SK-N-SH (cell line): ENCODE measurements at regions not wholly inside any gene's neighbourhood (a gene's known extent, or its start where the extent isn't known, plus 50 kb on each side); places are given as distances from the start of the nearest gene placed in this dataset.

Experiments used
- CTCF ChIA-PET: fragments of 300-600, 350-600 bp; formaldehyde crosslinking; extraction: SDS; loops from one replicate; lab custom pipeline; 2021; lab: Yijun Ruan, JAX
- POLR2A ChIA-PET: fragments of 350-600 bp; sonication (Branson Sonifier 250); formaldehyde crosslinking; extraction: SDS; loops from one replicate; lab custom pipeline; 2020; ENCODE audit warnings: antibody characterized with exemption, inconsistent platforms; lab: Yijun Ruan, JAX
- DNase-seq: peaks from one replicate; pipeline ENCODE4 v3.0.0; 2012
- H2AFZ ChIP-seq: fragments of 200-600 bp; sonication (generic); 2 replicates; pipeline ENCODE4 v1.8.1; 2016; ENCODE audit warnings: antibody characterized with exemption, mild to moderate bottlenecking, low read depth
- H3F3A ChIP-seq: fragments of 200-600 bp; sonication (generic); replicated peaks from 2 replicates; pipeline ENCODE3; 2016; ENCODE audit warnings: antibody characterized with exemption, mild to moderate bottlenecking; ENCODE audit not compliant: insufficient read depth
- H3K27ac ChIP-seq, 2 experiments: fragments of 200-500 bp in 1 of 2; fragments of 200-600 bp in 1 of 2; sonication (Bioruptor generic) in 1 of 2; sonication (generic), shearing (Covaris generic) in 1 of 2; 2 replicates each; pipeline versions ENCODE4 v1.5.1 to v1.6.1; 2014 to 2016; ENCODE audit warnings: low read depth in 2 of 2, inconsistent platforms in 1 of 2, low read length in 1 of 2, mild to moderate bottlenecking in 1 of 2, mixed read lengths in 1 of 2
- H3K27me3 ChIP-seq: fragments of 200-600 bp; sonication (generic), shearing (Covaris generic); 2 replicates; pipeline ENCODE4 v1.6.1; 2016; ENCODE audit warnings: mixed run types; ENCODE audit not compliant: insufficient read depth
- H3K36me3 ChIP-seq, 2 experiments: fragments of 200-500 bp in 1 of 2; fragments of 200-600 bp in 1 of 2; sonication (Bioruptor generic) in 1 of 2; sonication (generic) in 1 of 2; replicated peaks in 1 of 2; 2 replicates each; pipeline versions ENCODE3 to v1.5.1; 2014 to 2016; ENCODE audit warnings: low read length in 1 of 2, mild to moderate bottlenecking in 1 of 2; ENCODE audit not compliant: insufficient read depth in 2 of 2, control insufficient read depth in 1 of 2
- H3K4me1 ChIP-seq, 2 experiments: fragments of 200-500 bp in 1 of 2; fragments of 200-600 bp in 1 of 2; sonication (Bioruptor generic) in 1 of 2; sonication (generic), shearing (Covaris generic) in 1 of 2; 2 replicates each; pipeline versions ENCODE4 v1.5.1 to v1.6.1; 2014 to 2016; ENCODE audit warnings: low read depth in 1 of 2, low read length in 1 of 2, mixed run types in 1 of 2; ENCODE audit not compliant: insufficient read depth in 2 of 2, control insufficient read depth in 1 of 2
- H3K4me2 ChIP-seq: fragments of 200-600 bp; sonication (generic), shearing (Covaris generic); 2 replicates; pipeline ENCODE4 v1.6.1; 2017; ENCODE audit warnings: mixed run types
- H3K4me3 ChIP-seq, 2 experiments: fragments of 200-500 bp in 1 of 2; fragments of 200-600 bp in 1 of 2; sonication (Bioruptor generic) in 1 of 2; sonication (generic), shearing (Covaris generic) in 1 of 2; 2 replicates each; pipeline versions ENCODE4 v1.5.1 to v1.8.1; 2014 to 2016; ENCODE audit warnings: low read depth in 2 of 2, inconsistent platforms in 1 of 2, low read length in 1 of 2, mild to moderate bottlenecking in 1 of 2, mixed read lengths in 1 of 2, moderate library complexity in 1 of 2
- H3K79me2 ChIP-seq: fragments of 200-600 bp; sonication (generic); 2 replicates; pipeline ENCODE4 v1.8.1; 2017; ENCODE audit warnings: mild to moderate bottlenecking; ENCODE audit not compliant: insufficient read depth
- H3K9ac ChIP-seq: fragments of 200-600 bp; sonication (generic); 2 replicates; pipeline ENCODE4 v1.6.1; 2017; ENCODE audit warnings: mixed run types
- H3K9me2 ChIP-seq: fragments of 200-600 bp; sonication (generic); 2 replicates; pipeline ENCODE4 v1.6.1; 2017; ENCODE audit warnings: mixed run types
- H3K9me3 ChIP-seq: fragments of 200-600 bp; sonication (generic); 2 replicates; pipeline ENCODE4 v1.6.1; 2017; ENCODE audit warnings: mixed run types, mild to moderate bottlenecking, moderate library complexity
- H4K20me1 ChIP-seq: fragments of 200-600 bp; sonication (generic); 2 replicates; pipeline ENCODE4 v1.6.1; 2017; ENCODE audit warnings: mild to moderate bottlenecking, mixed run types; ENCODE audit not compliant: insufficient read depth
- CHD2 ChIP-seq: fragments of 150-350 bp; IDR thresholded peaks from 2 replicates; pipeline ENCODE4 v1.6.1; 2018; ENCODE audit warnings: low read length; ENCODE audit not compliant: partially characterized antibody
- EP300 ChIP-seq, 2 experiments: IDR thresholded peaks; 2 replicates each; pipeline versions ENCODE4 v1.4.0 to v1.6.1; 2012; ENCODE audit warnings: borderline replicate concordance in 1 of 2, low read depth in 1 of 2, low read length in 1 of 2
- EZH2phosphoT487 ChIP-seq: fragments of 200-600 bp; sonication (generic); IDR thresholded peaks from 2 replicates; pipeline ENCODE4 v1.6.1; 2017; ENCODE audit warnings: low read depth, mixed run types, mild to moderate bottlenecking, antibody characterized with exemption, moderate library complexity, borderline replicate concordance
- FOSL2 ChIP-seq: IDR thresholded peaks from 2 replicates; pipeline ENCODE4 v1.4.0; 2012; ENCODE audit warnings: low read depth, mild to moderate bottlenecking, moderate library complexity, borderline replicate concordance
- JUND ChIP-seq: IDR thresholded peaks from 2 replicates; pipeline ENCODE4 v1.4.0; 2012
- MAX ChIP-seq: IDR thresholded peaks from 2 replicates; pipeline ENCODE4 v1.4.0; 2012; ENCODE audit warnings: low read depth
- MEF2A ChIP-seq: IDR thresholded peaks from 2 replicates; pipeline ENCODE4 v1.4.0; 2012; ENCODE audit warnings: low read depth, borderline replicate concordance
- MXI1 ChIP-seq: IDR thresholded peaks from 2 replicates; pipeline ENCODE4 v1.6.1; 2012; ENCODE audit warnings: mild to moderate bottlenecking, low read depth, low read length, improper control_type of control experiment
- NFIC ChIP-seq: IDR thresholded peaks from 2 replicates; pipeline ENCODE4 v1.4.0; 2012; ENCODE audit warnings: borderline replicate concordance
- NRF1 ChIP-seq: IDR thresholded peaks from 2 replicates; pipeline ENCODE4 v1.6.1; 2012; ENCODE audit warnings: low read depth, mild to moderate bottlenecking, low read length
- POLR2AphosphoS5 ChIP-seq: IDR thresholded peaks from 2 replicates; pipeline ENCODE4 v1.6.1; 2012; ENCODE audit warnings: low read depth, low read length
- RAD21 ChIP-seq: IDR thresholded peaks from 2 replicates; pipeline ENCODE4 v1.6.1; 2012; ENCODE audit warnings: mild to moderate bottlenecking, low read length
- RFX5 ChIP-seq: IDR thresholded peaks from 2 replicates; pipeline ENCODE4 v1.6.1; 2012; ENCODE audit warnings: mild to moderate bottlenecking, improper control_type of control experiment, low read length
- RXRA ChIP-seq: IDR thresholded peaks from 2 replicates; pipeline ENCODE4 v1.4.0; 2012; ENCODE audit warnings: low read depth, mild to moderate bottlenecking, borderline replicate concordance
- SIN3A ChIP-seq: IDR thresholded peaks from 2 replicates; pipeline ENCODE4 v1.6.1; 2012; ENCODE audit warnings: low read depth, mild to moderate bottlenecking, low read length, moderate library complexity, borderline replicate concordance
- SMC3 ChIP-seq: IDR thresholded peaks from 2 replicates; pipeline ENCODE4 v1.6.1; 2012; ENCODE audit warnings: low read depth, low read length, improper control_type of control experiment
- TCF12 ChIP-seq: IDR thresholded peaks from 2 replicates; pipeline ENCODE4 v1.4.0; 2012
- TEAD4 ChIP-seq: IDR thresholded peaks from 2 replicates; pipeline ENCODE4 v1.4.0; 2012; ENCODE audit warnings: mild to moderate bottlenecking, borderline replicate concordance; ENCODE audit not compliant: insufficient read depth
- YY1 ChIP-seq: IDR thresholded peaks from 2 replicates; pipeline ENCODE4 v1.4.0; 2012; ENCODE audit warnings: low read depth, mild to moderate bottlenecking
- ZBTB33 ChIP-seq: IDR thresholded peaks from 2 replicates; pipeline ENCODE4 v1.4.0; 2012; ENCODE audit warnings: low read depth, borderline replicate concordance
- WGBS: methylation state at CpG from one replicate; pipeline ENCODE4 v1.1.6; 2017; ENCODE audit warnings: low lambda C conversion rate; 5-methylcytosine and 5-hydroxymethylcytosine counted together
- TF ChIP-seq, protein P1 (sequence below): fragments of 150-350 bp; IDR thresholded peaks from 2 replicates; pipeline ENCODE4 v1.6.1; 2016; ENCODE audit warnings: mild to moderate bottlenecking, low read depth, low read length
- TF ChIP-seq, protein P2 (sequence below): fragments of 150-350 bp; IDR thresholded peaks from 2 replicates; pipeline ENCODE4 v1.6.1; 2017; ENCODE audit warnings: antibody characterized with exemption, low read length, low read depth, borderline replicate concordance

GRCh38 chr7:378041-378420 lies 88.1 kb downstream of the FOXL3 start:
- TF ChIP-seq, protein P1, sequence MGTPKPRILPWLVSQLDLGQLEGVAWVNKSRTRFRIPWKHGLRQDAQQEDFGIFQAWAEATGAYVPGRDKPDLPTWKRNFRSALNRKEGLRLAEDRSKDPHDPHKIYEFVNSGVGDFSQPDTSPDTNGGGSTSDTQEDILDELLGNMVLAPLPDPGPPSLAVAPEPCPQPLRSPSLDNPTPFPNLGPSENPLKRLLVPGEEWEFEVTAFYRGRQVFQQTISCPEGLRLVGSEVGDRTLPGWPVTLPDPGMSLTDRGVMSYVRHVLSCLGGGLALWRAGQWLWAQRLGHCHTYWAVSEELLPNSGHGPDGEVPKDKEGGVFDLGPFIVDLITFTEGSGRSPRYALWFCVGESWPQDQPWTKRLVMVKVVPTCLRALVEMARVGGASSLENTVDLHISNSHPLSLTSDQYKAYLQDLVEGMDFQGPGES = no peak
- TF ChIP-seq EP300 (IDR thresholded peaks at IDR 0.05; ENCODE audit: borderline replicate concordance in 1 of 2, low read depth in 1 of 2, low read length in 1 of 2) (no peak), ZBTB33 (no peak), NFIC (no peak), MEF2A (no peak), JUND (no peak), SIN3A (no peak)
- H3F3A ChIP-seq = no peaks in the 10 kb centered on the region
- no peaks in the 10 kb centered on the region for H4K20me1 ChIP-seq
- CTCF ChIA-PET = no interaction called here
- H3K79me2 ChIP-seq = no peaks in the 10 kb centered on the region
- no peak overlapping the region for H2AFZ ChIP-seq
- H3K27me3 ChIP-seq = peaks cover 9% of the 10 kb centered on the region; the same call in 1 of the 2 replicates
- H3K36me3 ChIP-seq = no peaks in the 10 kb centered on the region
- no peaks in the 10 kb centered on the region for H3K9me3 ChIP-seq
- H3K4me3 ChIP-seq = no peak overlapping the region
- H3K27ac ChIP-seq = no peak overlapping the region
- H3K4me2 ChIP-seq = no peak overlapping the region
- no peaks in the 10 kb centered on the region for H3K4me1 ChIP-seq
- POLR2A ChIA-PET = no interaction called here
- no peaks in the 10 kb centered on the region for H3K9me2 ChIP-seq
- 76% methylated on average over 13 of the region's 13 CpGs for WGBS
- DNase-seq = no peak
- no peak overlapping the region for H3K9ac ChIP-seq

- H3F3A ChIP-seq = no peaks in the 10 kb centered on the region
- peak; percentile 34 for DNase-seq
- ChIA-PET CTCF (interaction anchor here (0.6 kb wide), 1 partner anchor 48 kb away, joined by 3 read pairs; no protein-coding TSS in a partner anchor), POLR2A (no interaction called here)
- H3K4me2 ChIP-seq = no peak overlapping the region
- no peak overlapping the region for H3K9ac ChIP-seq
- no peaks in the 10 kb centered on the region for H3K9me2 ChIP-seq
- H3K27me3 ChIP-seq = peaks cover 9% of the 10 kb centered on the region; the same call in 1 of the 2 replicates
- H4K20me1 ChIP-seq = no peaks in the 10 kb centered on the region
- H2AFZ ChIP-seq = no peak overlapping the region
- no peaks in the 10 kb centered on the region for H3K9me3 ChIP-seq
- no peak for TF ChIP-seq FOSL2
- TF ChIP-seq, protein P2, sequence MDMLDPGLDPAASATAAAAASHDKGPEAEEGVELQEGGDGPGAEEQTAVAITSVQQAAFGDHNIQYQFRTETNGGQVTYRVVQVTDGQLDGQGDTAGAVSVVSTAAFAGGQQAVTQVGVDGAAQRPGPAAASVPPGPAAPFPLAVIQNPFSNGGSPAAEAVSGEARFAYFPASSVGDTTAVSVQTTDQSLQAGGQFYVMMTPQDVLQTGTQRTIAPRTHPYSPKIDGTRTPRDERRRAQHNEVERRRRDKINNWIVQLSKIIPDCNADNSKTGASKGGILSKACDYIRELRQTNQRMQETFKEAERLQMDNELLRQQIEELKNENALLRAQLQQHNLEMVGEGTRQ = no peak
- TF ChIP-seq, protein P1 = no peak
- no peak for TF ChIP-seq POLR2AphosphoS5
- no peak for TF ChIP-seq JUND
- TF ChIP-seq EZH2phosphoT487 = no peak
- no peak for TF ChIP-seq RAD21
- TF ChIP-seq CHD2 = no peak
- no peak for TF ChIP-seq SIN3A
- TF ChIP-seq RXRA = no peak
- TF ChIP-seq TEAD4 = no peak
- TF ChIP-seq NRF1 = no peak
- TF ChIP-seq RFX5 = no peak
- TF ChIP-seq NFIC = no peak
- TF ChIP-seq TCF12 = no peak
- no peak for TF ChIP-seq SMC3
- TF ChIP-seq YY1 = no peak
- no peak for TF ChIP-seq EP300 (IDR thresholded peaks at IDR 0.05; ENCODE audit: borderline replicate concordance in 1 of 2, low read depth in 1 of 2, low read length in 1 of 2)
- TF ChIP-seq MAX = no peak
- no peak for TF ChIP-seq MXI1
- H3K4me1 ChIP-seq = no peaks in the 10 kb centered on the region
- H3K27ac ChIP-seq = no peak overlapping the region
- no peaks in the 10 kb centered on the region for H3K79me2 ChIP-seq
- no peaks in the 10 kb centered on the region for H3K36me3 ChIP-seq
- H3K4me3 ChIP-seq = no peak overlapping the region
- 66% methylated on average over 31 of the region's 44 CpGs for WGBS
These were observed 88.8 kb downstream of the FOXL3 start for GRCh38 chr7:378551-379455.
